PC-9 (cell line): ENCODE measurements at regions not wholly inside any gene's neighbourhood (a gene's known extent, or its start where the extent isn't known, plus 50 kb on each side); places are given as distances from the start of the nearest gene placed in this dataset.

Experiments used
- BruUV-seq: library from RNA; stranded (reverse); fragments of 400-500 nt; replicated peaks from 2 replicates; lab custom pipeline; 2021; lab: Mats Ljungman, UMichigan
- CTCF ChIA-PET: fragments of 300-600 bp; sonication (Branson Sonifier 250); formaldehyde crosslinking; loops from one replicate; lab custom pipeline; 2022; ENCODE audit warnings: antibody characterized with exemption; lab: Charles Lee
- POLR2A ChIA-PET: fragments of 300-600 bp; sonication (Branson Sonifier 250); formaldehyde crosslinking; loops from one replicate; lab custom pipeline; 2022; ENCODE audit warnings: antibody characterized with exemption; ENCODE audit not compliant: unreplicated experiment; lab: Charles Lee
- DNase-seq, 2 experiments: peaks; one replicate each; pipeline versions ENCODE4 v3.0.0 to v3.0.0-alpha.2; 2015 to 2022; ENCODE audit warnings: mixed read lengths in 1 of 2
- H2AFZ ChIP-seq: fragments of 200-600 bp; sonication (generic); 2 replicates; pipeline ENCODE4 v1.8.1; 2017; ENCODE audit warnings: antibody characterized with exemption
- H3F3A ChIP-seq: fragments of 200-600 bp; sonication (generic); 2 replicates; pipeline ENCODE4 v1.8.1; 2017; ENCODE audit warnings: antibody characterized with exemption, mild to moderate bottlenecking, low read depth; ENCODE audit not compliant: insufficient read depth
- H3K27ac ChIP-seq: fragments of 200-600 bp; sonication (generic); 2 replicates; pipeline ENCODE4 v1.6.1; 2016; ENCODE audit warnings: mixed run types
- H3K27me3 ChIP-seq: fragments of 200-600 bp; sonication (generic); 2 replicates; pipeline ENCODE4 v1.6.1; 2016; ENCODE audit warnings: low read depth, mixed run types; ENCODE audit not compliant: insufficient read depth
- H3K36me3 ChIP-seq: fragments of 200-600 bp; sonication (generic); 2 replicates; pipeline ENCODE4 v1.6.1; 2016; ENCODE audit warnings: low read depth, mixed run types
- H3K4me1 ChIP-seq: fragments of 200-600 bp; sonication (generic); replicated peaks from 2 replicates; pipeline ENCODE4 v1.6.1; 2016; ENCODE audit warnings: mixed run types; ENCODE audit not compliant: insufficient read depth
- H3K4me2 ChIP-seq: fragments of 200-600 bp; sonication (generic); 2 replicates; pipeline ENCODE4 v1.6.1; 2017; ENCODE audit warnings: mixed run types
- H3K4me3 ChIP-seq: fragments of 200-600 bp; sonication (generic); 2 replicates; pipeline ENCODE4 v1.6.1; 2016; ENCODE audit warnings: mixed run types
- H3K79me2 ChIP-seq: fragments of 200-600 bp; sonication (generic); 2 replicates; pipeline ENCODE4 v1.6.1; 2017; ENCODE audit warnings: low read depth, mixed run types
- H3K9me2 ChIP-seq: fragments of 200-600 bp; sonication (generic); 2 replicates; pipeline ENCODE4 v1.8.1; 2017; ENCODE audit warnings: mild to moderate bottlenecking; ENCODE audit not compliant: insufficient read depth
- H3K9me3 ChIP-seq: fragments of 200-600 bp; sonication (generic); 2 replicates; pipeline ENCODE4 v1.8.1; 2016; ENCODE audit warnings: low read depth; ENCODE audit not compliant: insufficient read depth
- H4K20me1 ChIP-seq: fragments of 200-600 bp; sonication (generic); 2 replicates; pipeline ENCODE4 v1.8.1; 2017; ENCODE audit not compliant: insufficient read depth
- CTCF ChIP-seq: fragments of 200-600 bp; sonication (generic); conservative IDR thresholded peaks from 2 replicates; pipeline ENCODE4 v1.6.1; 2017; ENCODE audit warnings: mixed run types, antibody characterized with exemption, mild to moderate bottlenecking, moderate library complexity
- EZH2 ChIP-seq: fragments of 200-600 bp; sonication (generic); IDR thresholded peaks from 2 replicates; pipeline ENCODE4 v1.8.0; 2017; ENCODE audit warnings: antibody characterized with exemption, low read depth
- intact Hi-C: fragments of 100-400 bp; cut with micrococcal nuclease; formaldehyde crosslinking; loops from one replicate; pipeline ENCODE4 v1.10.0; 2022; ENCODE audit not compliant: unreplicated experiment

- Histone ChIP-seq H3K27me3 (no peaks in the 10 kb centered on the region), H3K27ac (no peak overlapping the region), H3K4me1 (no peaks in the 10 kb centered on the region), H3K4me2 (no peak overlapping the region), H2AFZ (no peak overlapping the region), H3K9me3 (no peaks in the 10 kb centered on the region), H3K4me3 (no peak overlapping the region), H3K79me2 (no peaks in the 10 kb centered on the region), H3K9me2 (no peaks in the 10 kb centered on the region), H4K20me1 (no peaks in the 10 kb centered on the region), H3F3A (no peaks in the 10 kb centered on the region), H3K36me3 (no peaks in the 10 kb centered on the region)
- intact Hi-C loops: no loop called here
- TF ChIP-seq CTCF (no peak), EZH2 (no peak)
- ChIA-PET CTCF (no interaction called here), POLR2A (no interaction called here)
- BruUV-seq: no TSS peak
- DNase-seq: no peak
These were observed 571.3 kb upstream of the TBX3 start for GRCh38 chr12:115255257-115255656.

- BruUV-seq: no TSS peak
- Histone ChIP-seq H3K9me3 (no peaks in the 10 kb centered on the region), H3K36me3 (no peaks in the 10 kb centered on the region), H3F3A (no peaks in the 10 kb centered on the region), H4K20me1 (no peaks in the 10 kb centered on the region), H2AFZ (no peak overlapping the region), H3K4me3 (no peak overlapping the region), H3K4me1 (no peaks in the 10 kb centered on the region), H3K4me2 (no peak overlapping the region), H3K27me3 (no peaks in the 10 kb centered on the region), H3K27ac (no peak overlapping the region), H3K79me2 (no peaks in the 10 kb centered on the region), H3K9me2 (no peaks in the 10 kb centered on the region)
- CTCF ChIA-PET: no interaction called here
- no peak for DNase-seq
- no peak for TF ChIP-seq CTCF
- intact Hi-C loops: no loop called here
- POLR2A ChIA-PET: no interaction called here
These were observed 569.1 kb upstream of the TBX3 start for GRCh38 chr12:115253049-115253448.

GRCh38 chr12:115251727-115252126, 567.8 kb upstream of the TBX3 start:
- H2AFZ ChIP-seq: no peak overlapping the region
- TF ChIP-seq CTCF: no peak
- TF ChIP-seq EZH2: no peak
- no peaks in the 10 kb centered on the region for H3K4me1 ChIP-seq
- no peak overlapping the region for H3K4me2 ChIP-seq
- no peak overlapping the region for H3K4me3 ChIP-seq
- POLR2A ChIA-PET: no interaction called here
- H3K27me3 ChIP-seq: no peaks in the 10 kb centered on the region
- no peaks in the 10 kb centered on the region for H3K9me3 ChIP-seq
- intact Hi-C loops: no loop called here
- no peak for DNase-seq
- no peak overlapping the region for H3K27ac ChIP-seq
- no peaks in the 10 kb centered on the region for H3K9me2 ChIP-seq
- no peaks in the 10 kb centered on the region for H3F3A ChIP-seq
- BruUV-seq: no TSS peak
- H3K79me2 ChIP-seq: no peaks in the 10 kb centered on the region
- no peaks in the 10 kb centered on the region for H3K36me3 ChIP-seq
- CTCF ChIA-PET: no interaction called here
- H4K20me1 ChIP-seq: no peaks in the 10 kb centered on the region
